ENCODE measurements at regions not wholly inside any gene's neighbourhood (a gene's known extent, or its start where the extent isn't known, plus 50 kb on each side); places are given as distances from the start of the nearest gene placed in this dataset.

DNA sequence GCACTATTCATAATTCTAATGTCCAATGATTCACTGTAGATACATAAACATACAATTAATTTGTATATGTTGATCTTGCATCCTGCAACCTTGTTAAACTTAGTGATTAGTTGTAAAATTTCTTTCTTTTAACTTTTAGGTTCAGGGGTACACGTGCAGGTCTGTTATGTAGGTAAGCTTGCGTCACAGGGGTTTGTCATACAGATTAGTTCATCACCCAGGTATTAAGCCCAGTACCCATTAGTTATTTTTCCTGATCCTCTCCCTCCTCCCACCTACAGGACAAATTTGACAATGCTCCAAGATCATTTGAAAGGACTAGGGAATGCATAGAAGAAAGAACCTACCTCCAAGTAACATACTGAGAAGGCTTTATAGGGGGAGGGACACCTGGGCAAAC is 290.1 kb downstream of the SRBD1 start:
- H3K9me3 ChIP-seq (ENCODE audit: control insufficient read depth, insufficient read depth, low read length) = peaks cover 1% of the 10 kb centered on the region
- H3K36me3 ChIP-seq (ENCODE audit: control insufficient read depth, insufficient read depth, low read length) = no peaks in the 10 kb centered on the region
- H3K27ac ChIP-seq (ENCODE audit: low read depth, low read length) = no peak overlapping the region
- no peak overlapping the region for H3K4me3 ChIP-seq (ENCODE audit: low read depth, low read length)
- DNase-seq (ENCODE audit: low read depth in 4 of 6, low spot score in 6 of 6) = no peak
- WGBS (ENCODE audit: insufficient coverage) = no CpG with 5 or more reads among the region's 2 CpGs
- no peaks in the 10 kb centered on the region for H3K4me1 ChIP-seq (ENCODE audit: control insufficient read depth, insufficient read depth, low read length)
- no peaks in the 10 kb centered on the region for H3K27me3 ChIP-seq (ENCODE audit: control insufficient read depth, insufficient read depth, low read length)

DNA sequence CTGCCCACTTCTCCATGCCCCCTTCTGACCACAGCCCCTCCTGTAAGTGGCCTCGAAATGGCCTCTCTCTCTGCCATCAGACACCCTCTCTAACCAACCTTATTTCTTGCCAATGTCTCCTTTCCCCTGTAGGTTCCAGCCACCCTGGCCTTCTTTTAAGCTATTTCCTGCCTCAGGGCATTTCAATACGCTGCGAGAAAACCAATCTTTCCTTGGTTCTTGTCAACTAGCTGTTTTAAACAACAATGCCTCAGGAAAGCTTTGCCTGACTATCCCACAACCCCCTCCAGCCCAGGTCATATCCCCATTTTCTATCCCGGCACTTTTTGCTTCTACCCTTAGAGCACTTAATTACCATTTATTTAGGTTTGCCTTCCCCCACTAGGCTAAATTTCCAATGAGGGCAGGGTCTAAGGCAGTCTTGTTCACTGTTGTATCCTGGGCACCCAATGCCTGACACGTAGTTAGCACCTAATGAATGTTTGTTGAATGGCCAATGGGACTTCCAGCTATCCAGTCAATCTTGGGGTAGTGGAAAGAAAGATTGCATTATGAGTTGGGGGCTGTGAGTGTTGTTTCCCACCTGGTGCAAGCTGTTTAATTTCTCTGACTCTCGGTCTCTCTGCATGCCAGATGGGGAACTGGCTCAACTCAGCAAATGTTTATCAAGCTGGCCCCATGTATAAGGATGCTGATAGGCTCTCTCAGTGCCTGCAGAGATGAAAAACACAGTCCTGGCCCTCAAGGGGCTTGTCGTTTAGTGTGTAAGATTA is 291.2 kb downstream of the SRBD1 start:
- Histone ChIP-seq H3K27me3 (ENCODE audit: control insufficient read depth, insufficient read depth, low read length) (no peaks in the 10 kb centered on the region), H3K36me3 (ENCODE audit: control insufficient read depth, insufficient read depth, low read length) (no peaks in the 10 kb centered on the region), H3K27ac (ENCODE audit: low read depth, low read length) (no peak overlapping the region), H3K9me3 (ENCODE audit: control insufficient read depth, insufficient read depth, low read length) (peaks cover 1% of the 10 kb centered on the region), H3K4me3 (ENCODE audit: low read depth, low read length) (no peak overlapping the region), H3K4me1 (ENCODE audit: control insufficient read depth, insufficient read depth, low read length) (no peaks in the 10 kb centered on the region)
- 86% methylated on average over 6 of the region's 7 CpGs for WGBS (ENCODE audit: insufficient coverage)
- DNase-seq (ENCODE audit: low read depth in 4 of 6, low spot score in 6 of 6) = no peak

DNA sequence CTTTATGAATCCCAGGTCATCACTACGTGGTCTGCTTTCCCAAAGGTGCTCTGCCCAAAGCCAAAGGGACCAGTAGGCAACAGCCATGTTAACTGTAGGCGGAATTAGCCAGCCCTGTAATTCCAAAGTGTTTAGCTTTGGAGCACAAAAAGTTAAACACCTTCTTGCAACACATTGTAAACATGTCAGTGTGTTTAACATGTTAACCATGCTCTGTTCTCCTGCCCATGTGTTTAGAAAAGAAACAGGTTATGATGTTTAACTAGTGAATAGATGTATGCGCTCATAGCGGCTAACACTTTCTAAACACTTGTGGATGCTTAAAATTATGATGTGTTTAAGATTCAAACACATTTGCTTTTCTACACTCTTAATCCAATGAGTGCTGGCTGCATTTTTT is 292.4 kb downstream of the SRBD1 start:
- H3K27ac ChIP-seq (ENCODE audit: low read depth, low read length) = no peak overlapping the region
- H3K9me3 ChIP-seq (ENCODE audit: control insufficient read depth, insufficient read depth, low read length) = no peaks in the 10 kb centered on the region
- no peaks in the 10 kb centered on the region for H3K4me1 ChIP-seq (ENCODE audit: control insufficient read depth, insufficient read depth, low read length)
- H3K4me3 ChIP-seq (ENCODE audit: low read depth, low read length) = no peak overlapping the region
- H3K36me3 ChIP-seq (ENCODE audit: control insufficient read depth, insufficient read depth, low read length) = no peaks in the 10 kb centered on the region
- no peak for DNase-seq (ENCODE audit: low read depth in 4 of 6, low spot score in 6 of 6)
- 83% methylated on average over 1 of the region's 4 CpGs for WGBS (ENCODE audit: insufficient coverage)
- no peaks in the 10 kb centered on the region for H3K27me3 ChIP-seq (ENCODE audit: control insufficient read depth, insufficient read depth, low read length)

DNA sequence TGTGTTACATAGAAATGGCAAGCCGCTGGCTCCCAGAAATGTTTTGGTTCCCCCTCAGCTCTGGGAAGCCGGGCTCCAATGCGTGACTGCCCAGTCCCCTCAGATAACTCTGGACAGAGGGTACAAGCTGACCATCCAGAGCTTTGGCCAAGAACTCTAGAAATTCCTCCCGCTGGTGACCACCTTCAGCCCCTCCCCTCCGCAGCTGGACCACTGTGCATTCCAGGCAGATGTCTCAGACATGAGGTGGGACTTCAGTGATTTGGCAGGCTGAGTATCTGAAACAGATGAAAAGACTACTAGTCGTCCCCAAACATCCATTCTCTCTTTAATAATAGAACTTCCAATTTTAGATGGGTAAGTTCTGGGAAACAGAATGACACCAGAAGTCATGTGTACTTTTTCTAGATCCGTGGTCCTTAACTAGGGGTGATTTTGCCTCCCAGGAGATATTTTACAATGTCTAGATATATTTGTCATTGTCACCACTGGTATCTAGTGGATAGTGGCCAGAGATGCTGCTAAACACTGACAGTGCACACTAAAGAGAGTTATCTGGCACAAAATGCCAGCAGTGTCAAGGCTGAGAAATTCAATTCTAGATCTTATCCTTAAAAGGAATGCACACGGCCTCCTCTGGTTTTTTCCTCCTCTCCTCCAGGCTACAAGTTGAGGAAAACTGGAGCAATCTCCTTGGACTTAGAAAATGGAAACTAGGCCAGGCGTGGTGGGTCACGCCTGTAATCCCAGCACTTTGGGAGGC is 294.3 kb downstream of the SRBD1 start:
- no peaks in the 10 kb centered on the region for H3K9me3 ChIP-seq (ENCODE audit: control insufficient read depth, insufficient read depth, low read length)
- WGBS (ENCODE audit: insufficient coverage) = 93% methylated on average over 3 of the region's 10 CpGs

DNA sequence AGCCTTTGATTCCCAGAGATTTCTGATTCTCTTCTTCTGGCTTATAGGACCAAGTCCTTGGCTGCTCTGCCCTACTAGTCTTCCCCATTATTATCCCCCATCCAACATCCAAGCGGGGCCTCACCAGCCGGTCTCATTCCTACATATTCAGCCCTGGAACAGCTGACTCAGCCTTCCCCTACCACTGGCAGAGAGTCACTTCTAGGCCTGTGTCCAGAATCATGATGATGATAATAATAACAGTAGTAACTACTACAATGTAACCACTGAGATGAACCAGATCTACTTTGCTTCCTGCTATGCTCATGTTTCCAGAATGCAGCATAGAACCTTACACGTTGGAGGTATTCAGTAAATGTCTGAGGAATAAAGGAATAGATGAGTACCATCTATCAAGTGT is 295.2 kb downstream of the SRBD1 start:
- WGBS (ENCODE audit: insufficient coverage) = 100% methylated on average over 2 of the region's 3 CpGs
- no peaks in the 10 kb centered on the region for H3K27me3 ChIP-seq (ENCODE audit: control insufficient read depth, insufficient read depth, low read length)
- H3K4me1 ChIP-seq (ENCODE audit: control insufficient read depth, insufficient read depth, low read length) = no peaks in the 10 kb centered on the region
- no peak for DNase-seq (ENCODE audit: low read depth in 4 of 6, low spot score in 6 of 6)
- no peak overlapping the region for H3K4me3 ChIP-seq (ENCODE audit: low read depth, low read length)
- H3K36me3 ChIP-seq (ENCODE audit: control insufficient read depth, insufficient read depth, low read length) = no peaks in the 10 kb centered on the region
- no peaks in the 10 kb centered on the region for H3K9me3 ChIP-seq (ENCODE audit: control insufficient read depth, insufficient read depth, low read length)
- no peak overlapping the region for H3K27ac ChIP-seq (ENCODE audit: low read depth, low read length)

More for the DNA sequence above, 294.3 kb downstream of the SRBD1 start:
- H3K27ac ChIP-seq (ENCODE audit: low read depth, low read length) = no peak overlapping the region
- H3K4me3 ChIP-seq (ENCODE audit: low read depth, low read length) = no peak overlapping the region
- no peak for DNase-seq (ENCODE audit: low read depth in 4 of 6, low spot score in 6 of 6)
- H3K27me3 ChIP-seq (ENCODE audit: control insufficient read depth, insufficient read depth, low read length) = no peaks in the 10 kb centered on the region
- no peaks in the 10 kb centered on the region for H3K36me3 ChIP-seq (ENCODE audit: control insufficient read depth, insufficient read depth, low read length)
- H3K4me1 ChIP-seq (ENCODE audit: control insufficient read depth, insufficient read depth, low read length) = no peaks in the 10 kb centered on the region

DNA sequence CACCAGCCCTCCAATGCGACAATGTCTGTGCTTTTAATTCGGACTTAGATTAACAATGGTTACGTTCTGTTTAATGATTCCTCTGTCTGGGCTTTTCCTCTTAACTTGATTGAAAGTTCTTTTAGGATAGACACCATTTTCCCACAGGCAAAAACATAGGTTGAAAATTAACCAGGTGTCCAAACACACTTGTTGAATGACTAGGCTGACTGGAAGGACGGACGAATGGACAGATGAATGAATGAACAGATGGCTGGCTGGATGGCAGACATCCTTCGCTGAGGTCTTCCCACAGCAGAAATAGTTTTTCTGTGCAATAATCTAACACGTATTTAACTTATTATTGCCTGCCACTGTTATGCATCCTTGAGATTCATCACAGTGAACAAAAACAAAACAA is 298.8 kb downstream of the SRBD1 start:
- no peaks in the 10 kb centered on the region for H3K9me3 ChIP-seq (ENCODE audit: control insufficient read depth, insufficient read depth, low read length)
- DNase-seq (ENCODE audit: low read depth in 4 of 6, low spot score in 6 of 6) = no peak
- H3K27ac ChIP-seq (ENCODE audit: low read depth, low read length) = no peak overlapping the region
- no peak overlapping the region for H3K4me3 ChIP-seq (ENCODE audit: low read depth, low read length)
- no peaks in the 10 kb centered on the region for H3K36me3 ChIP-seq (ENCODE audit: control insufficient read depth, insufficient read depth, low read length)
- H3K4me1 ChIP-seq (ENCODE audit: control insufficient read depth, insufficient read depth, low read length) = no peaks in the 10 kb centered on the region
- no peaks in the 10 kb centered on the region for H3K27me3 ChIP-seq (ENCODE audit: control insufficient read depth, insufficient read depth, low read length)
- 77% methylated on average over 3 of the region's 7 CpGs for WGBS (ENCODE audit: insufficient coverage)

DNA sequence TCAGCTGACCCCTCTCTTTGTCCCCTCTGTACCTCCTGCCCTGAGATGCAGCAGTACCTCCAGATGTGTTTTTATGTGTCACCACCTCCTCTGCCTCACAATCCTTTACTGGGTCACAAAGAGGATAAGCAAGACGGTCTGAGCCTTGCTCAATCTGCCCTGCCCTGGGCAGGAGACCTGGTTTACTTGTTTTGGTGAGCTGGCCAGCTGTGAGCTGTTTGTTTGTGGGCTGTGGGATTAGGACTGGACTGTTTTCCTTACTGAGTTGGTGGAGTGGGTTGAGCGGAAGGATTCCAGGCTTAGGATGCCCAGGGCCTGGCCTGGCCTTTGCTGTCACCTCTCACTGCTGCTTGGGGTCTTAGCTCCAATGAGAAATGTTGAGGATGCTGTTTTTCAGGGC is 299.5 kb downstream of the SRBD1 start:
- no peaks in the 10 kb centered on the region for H3K9me3 ChIP-seq (ENCODE audit: control insufficient read depth, insufficient read depth, low read length)
- no peak for DNase-seq (ENCODE audit: low read depth in 4 of 6, low spot score in 6 of 6)
- no peaks in the 10 kb centered on the region for H3K36me3 ChIP-seq (ENCODE audit: control insufficient read depth, insufficient read depth, low read length)
- no peaks in the 10 kb centered on the region for H3K27me3 ChIP-seq (ENCODE audit: control insufficient read depth, insufficient read depth, low read length)
- H3K4me1 ChIP-seq (ENCODE audit: control insufficient read depth, insufficient read depth, low read length) = no peaks in the 10 kb centered on the region
- H3K27ac ChIP-seq (ENCODE audit: low read depth, low read length) = no peak overlapping the region
- 100% methylated on average over 1 of the region's 2 CpGs for WGBS (ENCODE audit: insufficient coverage)
- no peak overlapping the region for H3K4me3 ChIP-seq (ENCODE audit: low read depth, low read length)

DNA sequence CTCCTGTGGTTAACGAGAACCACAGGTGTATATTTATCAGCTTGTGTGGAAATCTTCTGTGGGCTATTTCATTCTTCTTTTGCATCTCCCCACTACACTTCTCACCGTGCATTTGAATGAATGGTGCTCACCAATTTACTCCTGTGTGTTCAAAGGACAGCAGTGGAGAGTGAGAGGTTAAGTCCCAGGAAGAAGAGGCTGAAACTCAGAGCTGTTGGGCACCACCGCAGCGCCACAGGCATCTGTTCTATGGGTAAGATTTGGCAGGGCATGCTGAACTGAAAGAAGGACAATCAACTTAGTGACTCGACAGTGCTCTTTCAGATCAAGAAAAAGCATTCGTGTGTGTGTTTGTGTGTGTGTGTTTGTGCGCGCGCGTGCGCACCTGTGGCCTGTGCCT is 297.9 kb upstream of the SIX2 start:
- WGBS (ENCODE audit: insufficient coverage) = 32% methylated on average over 4 of the region's 11 CpGs
- no peaks in the 10 kb centered on the region for H3K27me3 ChIP-seq (ENCODE audit: control insufficient read depth, insufficient read depth, low read length)
- no peak overlapping the region for H3K4me3 ChIP-seq (ENCODE audit: low read depth, low read length)
- DNase-seq (ENCODE audit: low read depth in 4 of 6, low spot score in 6 of 6) = no peak
- H3K4me1 ChIP-seq (ENCODE audit: control insufficient read depth, insufficient read depth, low read length) = no peaks in the 10 kb centered on the region
- no peak overlapping the region for H3K27ac ChIP-seq (ENCODE audit: low read depth, low read length)
- H3K9me3 ChIP-seq (ENCODE audit: control insufficient read depth, insufficient read depth, low read length) = no peaks in the 10 kb centered on the region
- H3K36me3 ChIP-seq (ENCODE audit: control insufficient read depth, insufficient read depth, low read length) = no peaks in the 10 kb centered on the region

DNA sequence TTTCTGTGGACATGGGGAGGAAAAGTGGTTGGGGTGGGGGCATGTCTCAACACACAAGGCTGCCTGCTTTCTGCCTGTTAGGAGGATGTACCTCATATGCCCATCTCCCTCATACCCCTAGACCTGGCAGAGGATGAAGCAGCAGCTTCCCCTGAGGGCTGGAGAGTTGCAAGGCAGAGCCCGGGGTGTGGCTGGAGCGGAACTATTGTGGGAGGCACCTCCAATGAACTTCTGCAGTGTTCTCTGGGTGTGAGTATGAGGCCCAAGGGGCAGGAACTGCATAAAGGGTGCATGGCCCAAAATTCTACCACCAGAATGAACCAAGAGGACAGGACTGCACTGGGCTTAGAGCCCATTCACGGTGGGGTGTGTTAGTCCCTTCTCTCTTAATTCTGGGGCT is 296.3 kb upstream of the SIX2 start:
- H3K4me1 ChIP-seq (ENCODE audit: control insufficient read depth, insufficient read depth, low read length) = peaks cover 13% of the 10 kb centered on the region
- no peaks in the 10 kb centered on the region for H3K27me3 ChIP-seq (ENCODE audit: control insufficient read depth, insufficient read depth, low read length)
- H3K4me3 ChIP-seq (ENCODE audit: low read depth, low read length) = no peak overlapping the region
- DNase-seq (ENCODE audit: low read depth in 4 of 6, low spot score in 6 of 6) = no peak
- H3K36me3 ChIP-seq (ENCODE audit: control insufficient read depth, insufficient read depth, low read length) = no peaks in the 10 kb centered on the region
- 79% methylated on average over 3 of the region's 3 CpGs for WGBS (ENCODE audit: insufficient coverage)
- H3K27ac ChIP-seq (ENCODE audit: low read depth, low read length) = no peak overlapping the region
- no peaks in the 10 kb centered on the region for H3K9me3 ChIP-seq (ENCODE audit: control insufficient read depth, insufficient read depth, low read length)
